IPS-NIHi11 (cell line): ENCODE measurements at regions not wholly inside any gene's neighbourhood (a gene's known extent, or its start where the extent isn't known, plus 50 kb on each side); places are given as distances from the start of the nearest gene placed in this dataset.

ENCODE experiments used
- DNase-seq: peaks from one replicate; pipeline ENCODE4 v3.0.0; 2012; ENCODE audit warnings: mixed read lengths, low spot score

DNA sequence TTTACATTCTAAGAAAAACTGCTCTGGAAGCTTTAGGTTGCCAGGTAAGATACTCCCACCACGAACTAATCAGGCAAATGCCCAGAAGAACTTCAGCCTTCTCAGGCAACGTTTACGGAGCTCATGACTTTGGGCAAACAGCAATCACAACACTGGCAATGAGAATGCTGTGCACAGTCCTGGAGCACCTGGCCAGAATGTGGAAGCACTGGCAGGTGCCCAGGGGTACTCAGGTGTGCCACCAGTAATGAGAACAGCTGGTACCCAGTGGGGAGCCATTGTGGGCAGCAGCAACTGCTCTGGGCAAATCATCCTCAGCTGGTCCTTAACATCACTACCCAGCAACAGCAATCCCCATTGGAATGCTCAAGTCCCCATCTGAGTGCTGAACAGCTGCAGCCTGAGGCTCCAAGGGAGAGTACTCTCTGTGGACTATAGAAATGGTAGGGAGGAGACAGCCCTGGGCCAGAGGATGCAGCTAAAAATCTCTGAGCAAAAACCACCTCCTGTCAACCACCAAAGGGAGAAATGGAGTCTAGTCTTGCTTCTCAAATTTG is 210.0 kb downstream of the FOXO1 start:
- DNase-seq, result no peak

DNA sequence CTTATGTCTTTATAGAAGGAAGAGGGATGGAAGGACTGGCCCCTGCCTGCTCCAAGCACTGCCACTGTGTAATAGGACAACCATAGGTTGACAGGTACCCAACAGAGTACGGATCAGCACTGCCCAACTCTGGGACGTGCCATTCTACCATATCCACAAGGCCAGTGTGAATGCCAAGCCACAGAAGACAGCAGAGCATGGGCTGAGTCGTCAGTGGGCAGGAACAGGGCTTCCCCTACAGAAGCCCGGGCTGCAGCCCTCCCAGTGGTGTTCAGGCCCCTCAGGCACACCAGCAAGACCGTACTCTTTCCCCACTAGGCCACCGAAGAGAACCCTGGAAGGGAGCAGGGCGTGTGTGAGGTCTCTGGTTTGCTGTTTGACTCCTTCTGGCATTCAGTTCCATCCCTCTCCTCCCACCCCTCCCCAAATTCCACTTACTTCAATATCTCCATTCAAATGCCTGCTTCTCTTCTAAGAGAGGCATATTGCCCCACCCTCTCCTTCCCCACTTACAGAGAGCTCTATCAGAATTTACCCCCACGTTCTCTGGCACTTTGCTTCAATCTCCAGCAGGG is 209.4 kb downstream of the FOXO1 start:
- no peak for DNase-seq

DNA sequence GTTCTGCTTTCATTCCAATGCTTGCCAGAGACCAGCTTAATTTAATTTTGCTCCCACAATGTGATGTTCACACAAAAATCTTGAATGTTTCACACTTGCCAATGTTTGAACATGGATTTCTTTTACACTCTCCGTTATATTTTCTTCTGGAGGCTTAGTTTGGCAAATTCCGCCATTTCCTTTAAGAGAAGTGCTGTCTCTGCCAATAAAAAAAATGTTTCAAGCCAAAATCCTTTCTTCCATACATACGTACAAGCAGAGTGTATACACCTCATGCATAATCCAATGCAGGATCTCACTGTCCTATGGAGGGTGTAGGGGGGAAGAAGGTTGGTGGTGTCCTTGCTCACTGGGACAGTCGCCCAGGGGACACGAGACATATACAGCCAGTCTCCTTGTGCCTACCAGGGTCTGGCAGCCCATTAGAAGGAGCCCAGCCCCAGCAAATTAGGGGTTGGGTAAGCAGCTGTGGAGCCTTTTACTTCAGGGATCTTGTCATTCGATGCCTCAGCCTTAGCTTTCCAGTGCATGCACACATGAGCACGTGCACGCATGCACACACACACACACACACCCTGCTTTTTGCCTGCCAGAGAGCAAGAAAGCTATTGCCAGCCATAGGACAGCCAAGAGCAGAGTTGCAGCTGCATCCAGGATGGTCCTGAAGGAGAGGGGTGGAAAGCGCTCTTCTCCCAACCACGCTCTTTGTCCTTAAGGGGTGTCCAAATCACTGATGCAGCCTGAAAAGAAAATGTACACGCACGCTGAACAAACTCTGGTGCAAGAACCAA is 208.3 kb downstream of the FOXO1 start:
- DNase-seq, result no peak

DNA sequence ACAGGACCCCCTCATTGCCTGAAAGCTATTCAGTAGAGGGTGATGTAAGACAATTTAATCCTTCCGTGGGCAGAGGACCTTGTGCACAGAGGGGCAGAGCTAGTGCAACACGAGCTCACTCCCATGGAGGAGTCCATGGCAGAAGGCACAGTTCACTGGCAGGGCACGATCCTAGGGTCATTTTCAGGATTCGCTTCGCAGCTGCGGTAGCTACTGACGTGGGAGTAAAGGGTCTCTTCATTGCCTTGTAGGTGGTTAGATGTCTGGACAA is 207.8 kb downstream of the FOXO1 start:
- DNase-seq, result no peak

DNA sequence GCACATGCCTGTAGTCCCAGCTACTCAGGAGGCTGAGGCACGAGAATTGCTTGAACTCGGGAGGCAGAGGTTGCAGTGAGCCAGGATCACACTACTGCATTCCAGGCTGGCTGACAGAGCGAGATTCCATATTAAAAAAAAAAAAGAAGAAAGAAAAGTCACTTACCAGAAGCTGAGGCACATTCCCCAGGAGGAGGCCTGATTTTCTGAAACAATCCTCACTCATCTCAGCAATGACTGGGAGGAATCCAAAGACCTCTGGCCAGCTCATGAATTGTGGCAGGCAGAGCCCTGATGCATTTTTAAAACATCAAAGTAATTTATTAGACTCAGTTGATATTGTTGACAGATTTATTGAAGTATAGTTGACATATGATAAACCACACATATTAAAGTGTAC is 206.3 kb downstream of the FOXO1 start:
- no peak for DNase-seq

DNA sequence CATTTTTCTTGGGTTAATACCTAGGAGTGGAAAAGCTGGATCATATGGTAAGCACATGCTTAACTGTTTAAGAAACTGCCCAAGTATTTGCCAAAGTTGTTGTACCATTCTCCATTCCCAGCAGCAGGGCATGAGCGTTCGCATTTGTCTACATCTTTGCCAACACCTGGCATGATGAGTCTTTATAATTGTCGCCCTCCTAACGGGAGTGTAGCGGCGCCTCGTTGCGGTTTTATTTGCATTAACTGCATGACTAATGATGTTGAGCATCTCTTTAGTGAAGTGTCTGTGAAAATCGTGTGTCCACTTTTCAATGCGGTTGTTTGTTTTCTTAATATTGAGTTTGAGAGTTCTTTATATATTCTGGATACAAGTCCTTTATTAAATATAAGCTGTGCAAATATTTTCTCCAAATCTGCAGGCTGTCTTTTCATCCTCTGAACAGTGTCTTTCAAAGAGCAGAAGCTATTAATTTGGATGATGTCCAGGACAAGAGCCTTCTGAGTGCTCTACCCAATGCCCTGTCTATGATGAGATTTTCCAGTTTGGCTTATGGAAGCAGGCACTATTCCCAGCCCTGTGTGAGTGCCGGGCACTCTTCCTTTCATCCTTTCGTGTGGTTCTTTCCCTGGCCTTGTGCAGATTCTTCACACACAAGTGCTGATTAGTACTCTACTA is 202.0 kb downstream of the FOXO1 start:
- DNase-seq, result no peak

DNA sequence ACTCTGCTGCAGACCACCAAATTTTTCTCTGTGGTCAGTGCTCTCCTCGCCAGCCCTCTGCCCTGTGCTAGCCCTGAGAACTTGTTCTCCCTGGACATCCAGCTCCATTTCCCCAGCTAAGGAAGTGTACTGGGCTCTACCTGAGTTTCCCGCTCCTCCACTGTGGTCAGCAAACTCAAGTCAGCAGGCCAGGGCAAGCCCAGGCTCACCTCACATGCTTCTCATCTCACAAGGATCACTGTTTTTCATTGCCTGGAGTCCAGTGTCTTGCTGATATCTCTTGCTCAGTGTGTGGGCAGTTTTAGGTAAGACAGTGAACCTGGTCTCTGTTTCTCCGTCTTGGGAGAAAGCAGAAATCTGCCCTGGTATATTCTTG is 201.4 kb downstream of the FOXO1 start:
- no peak for DNase-seq

DNA sequence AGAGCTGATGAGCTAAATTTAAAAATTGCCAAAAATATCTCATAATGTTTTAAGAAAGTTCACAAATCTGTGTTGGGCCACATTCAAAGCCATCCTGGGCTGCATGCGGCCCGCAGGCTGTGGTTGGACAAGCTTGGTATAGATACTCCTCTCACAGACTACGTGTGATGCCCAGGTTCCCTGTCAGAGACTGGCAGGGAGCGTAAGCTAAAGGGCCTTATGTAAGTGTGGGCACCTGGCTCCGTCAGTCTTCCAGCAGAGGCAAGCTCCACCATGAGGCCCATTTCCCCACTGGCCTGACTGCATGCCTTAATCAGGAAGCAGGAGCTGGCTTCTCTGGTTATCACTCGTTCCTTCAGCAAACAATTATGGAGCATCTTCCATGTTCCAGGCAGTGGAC is 200.2 kb downstream of the FOXO1 start:
- no peak for DNase-seq

DNA sequence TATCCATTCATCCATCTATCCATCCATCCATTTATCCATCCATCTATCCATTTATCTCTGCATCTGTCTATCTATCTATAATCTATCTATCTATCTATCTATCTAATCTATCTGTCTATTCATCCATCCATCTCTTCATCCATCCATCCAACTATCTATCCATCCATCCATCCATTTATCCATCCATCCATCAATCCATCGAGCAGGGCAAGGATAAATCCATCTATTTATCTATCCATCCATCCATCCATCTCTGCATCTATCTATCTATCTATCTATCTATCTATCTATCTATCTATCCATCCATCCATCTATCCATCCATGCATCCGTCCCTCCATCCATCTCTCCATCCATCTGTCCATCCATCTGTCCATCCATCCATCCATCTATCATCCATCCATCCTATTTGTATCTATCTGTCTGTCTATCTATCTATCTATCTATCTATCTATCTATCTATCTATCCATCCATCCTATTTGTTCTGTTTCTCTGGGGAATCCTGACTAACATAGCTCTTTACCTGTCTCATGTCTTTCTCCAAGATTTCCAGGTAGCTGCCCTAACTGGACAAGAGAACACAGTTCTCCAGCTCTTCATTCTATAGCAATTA is 198.1 kb downstream of the FOXO1 start:
- no peak for DNase-seq

DNA sequence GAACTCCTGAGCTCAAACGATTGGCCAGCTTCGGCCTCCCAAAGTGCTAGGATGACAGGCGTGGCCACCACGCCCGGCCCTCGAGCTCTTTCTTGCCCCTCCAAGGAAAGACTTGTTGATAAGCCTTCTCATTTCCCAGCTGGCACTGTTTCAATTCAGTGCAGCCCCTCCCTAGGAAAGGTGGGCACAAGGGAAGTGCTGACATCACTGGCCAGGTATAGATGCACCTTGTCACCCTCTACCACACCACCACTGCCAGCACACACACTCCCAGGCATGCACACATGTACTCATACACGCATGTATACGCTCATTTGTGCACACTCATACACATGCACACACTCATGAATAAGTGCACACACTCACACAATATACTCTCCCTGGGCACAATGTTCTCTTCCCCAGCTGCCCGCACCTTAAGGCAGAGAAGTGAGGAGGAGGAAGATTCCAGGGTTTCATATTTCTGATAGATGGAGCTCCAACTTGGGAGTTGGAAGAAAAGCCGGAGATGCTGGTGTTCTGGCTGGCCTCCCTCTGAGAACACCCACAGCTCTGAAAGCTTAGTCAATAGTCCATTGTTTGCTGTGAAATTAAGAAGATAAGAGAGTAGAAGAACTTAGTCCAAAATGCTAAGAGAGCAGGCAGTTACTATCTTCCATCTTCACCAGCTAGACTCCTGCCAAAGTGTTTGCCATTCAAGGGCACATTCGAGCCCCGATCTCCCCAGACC is 196.7 kb downstream of the FOXO1 start:
- no peak for DNase-seq

DNA sequence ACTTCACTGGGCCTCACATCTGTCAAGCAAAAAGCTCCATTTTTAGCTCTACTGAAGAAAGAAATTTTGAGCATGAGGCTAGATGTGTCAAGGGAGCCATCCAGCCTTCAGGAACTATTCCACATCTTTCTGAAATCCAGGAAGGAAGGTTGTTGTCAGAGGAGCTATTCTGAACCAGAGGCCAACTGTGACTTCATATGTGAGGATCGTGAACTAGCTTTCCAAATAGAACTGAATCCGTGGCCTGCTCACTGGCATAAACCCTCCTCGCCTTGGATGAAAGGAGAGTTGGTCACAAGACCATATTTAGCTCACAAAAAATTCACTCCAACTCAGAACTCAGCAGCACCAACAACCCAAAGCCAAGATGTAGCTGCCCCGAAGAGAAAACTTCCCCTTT is 195.8 kb downstream of the FOXO1 start:
- DNase-seq, result no peak

DNA sequence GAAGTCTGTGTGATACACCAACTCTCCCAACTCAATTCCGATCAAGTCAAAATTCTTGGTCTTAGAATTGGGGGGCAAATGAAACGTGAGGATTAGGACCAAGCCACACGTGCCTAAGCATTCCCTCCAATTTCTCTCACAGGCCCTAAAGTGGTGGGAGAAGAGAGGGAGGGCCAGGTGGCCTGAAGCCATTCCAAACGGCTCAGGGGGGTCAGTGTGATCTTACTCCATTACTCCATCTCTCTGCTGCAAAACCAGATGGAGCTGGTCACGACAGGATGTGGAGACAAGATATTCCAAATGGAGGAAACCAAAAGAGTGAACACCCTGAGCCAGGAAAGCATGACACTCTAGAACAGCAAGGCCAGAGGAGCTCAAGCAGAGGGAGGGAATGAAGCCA is 195.4 kb downstream of the FOXO1 start:
- DNase-seq, result no peak

DNA sequence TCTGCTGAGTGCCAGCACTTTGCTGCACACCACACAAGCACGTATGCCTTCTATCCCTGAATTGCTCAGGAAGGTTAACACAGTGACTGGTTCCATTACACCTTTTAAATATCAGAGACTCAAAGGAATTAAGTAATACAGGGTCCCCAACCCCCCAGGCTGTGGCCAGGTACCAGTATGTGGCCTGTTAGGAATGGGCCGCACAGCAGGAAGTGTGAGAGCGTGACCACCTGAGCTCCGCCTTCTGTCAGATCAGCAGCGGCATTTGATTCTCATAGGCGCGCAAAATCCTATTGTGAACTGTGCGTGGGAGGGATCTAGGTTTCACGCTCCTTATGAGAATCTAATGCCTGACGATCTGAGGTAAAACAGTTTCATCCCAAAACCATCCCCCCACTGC is 194.5 kb downstream of the FOXO1 start:
- no peak for DNase-seq

DNA sequence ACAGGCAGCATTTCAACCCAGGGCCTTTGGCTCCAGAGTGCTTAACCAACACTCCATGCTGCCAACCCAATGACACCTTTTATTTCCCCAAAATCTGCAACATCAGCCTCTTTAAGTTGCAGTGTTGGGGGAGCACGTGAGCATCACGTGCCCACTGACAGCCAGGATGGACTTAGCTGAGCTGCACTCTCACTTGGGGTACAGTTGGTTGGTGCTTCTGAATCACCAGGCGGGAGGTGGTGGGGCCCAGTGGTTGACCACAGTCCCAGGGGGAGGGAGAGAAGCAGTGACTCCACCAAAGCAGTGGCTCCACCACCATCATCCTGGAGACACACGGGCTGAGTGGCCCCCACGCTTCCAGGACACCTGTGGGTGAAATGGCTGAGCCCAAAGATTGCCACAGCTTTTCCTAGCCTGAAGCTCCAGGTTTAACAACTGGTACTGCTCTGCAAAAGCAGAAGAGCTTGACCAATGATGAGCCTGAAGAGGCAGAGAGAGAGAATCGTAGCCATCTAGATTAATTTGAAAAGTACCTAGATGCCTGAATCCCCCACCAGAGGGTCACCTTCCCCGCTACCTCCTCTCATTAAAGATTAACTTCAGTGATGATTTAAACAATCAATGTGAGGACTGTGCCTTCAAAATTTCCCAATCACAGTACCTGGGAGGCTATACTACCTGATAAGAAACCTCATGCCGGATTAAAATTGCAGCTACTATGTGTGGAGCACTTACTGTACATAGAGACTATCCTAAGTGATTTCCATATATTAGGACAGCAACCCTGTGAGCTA is 193.8 kb downstream of the FOXO1 start:
- no peak for DNase-seq

DNA sequence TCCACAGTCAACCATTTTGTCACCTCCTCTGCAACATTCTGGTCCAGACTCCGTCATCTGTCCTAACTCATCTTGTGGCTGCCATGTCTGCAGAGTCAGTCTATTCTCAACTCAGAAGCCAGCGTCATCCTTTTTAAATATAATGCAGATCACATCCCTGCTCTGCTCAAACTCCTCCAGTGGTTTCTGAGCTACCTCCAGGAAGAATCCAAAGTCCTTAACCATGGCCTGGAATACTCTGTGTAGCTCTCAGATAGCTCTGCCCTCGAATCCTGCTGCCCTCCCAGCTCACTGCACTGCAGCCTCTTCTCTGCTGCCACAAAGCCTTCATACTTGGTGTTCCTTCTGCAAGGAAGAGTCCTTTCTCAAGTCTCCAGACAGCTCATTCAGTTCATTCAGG is 190.8 kb downstream of the FOXO1 start:
- no peak for DNase-seq

DNA sequence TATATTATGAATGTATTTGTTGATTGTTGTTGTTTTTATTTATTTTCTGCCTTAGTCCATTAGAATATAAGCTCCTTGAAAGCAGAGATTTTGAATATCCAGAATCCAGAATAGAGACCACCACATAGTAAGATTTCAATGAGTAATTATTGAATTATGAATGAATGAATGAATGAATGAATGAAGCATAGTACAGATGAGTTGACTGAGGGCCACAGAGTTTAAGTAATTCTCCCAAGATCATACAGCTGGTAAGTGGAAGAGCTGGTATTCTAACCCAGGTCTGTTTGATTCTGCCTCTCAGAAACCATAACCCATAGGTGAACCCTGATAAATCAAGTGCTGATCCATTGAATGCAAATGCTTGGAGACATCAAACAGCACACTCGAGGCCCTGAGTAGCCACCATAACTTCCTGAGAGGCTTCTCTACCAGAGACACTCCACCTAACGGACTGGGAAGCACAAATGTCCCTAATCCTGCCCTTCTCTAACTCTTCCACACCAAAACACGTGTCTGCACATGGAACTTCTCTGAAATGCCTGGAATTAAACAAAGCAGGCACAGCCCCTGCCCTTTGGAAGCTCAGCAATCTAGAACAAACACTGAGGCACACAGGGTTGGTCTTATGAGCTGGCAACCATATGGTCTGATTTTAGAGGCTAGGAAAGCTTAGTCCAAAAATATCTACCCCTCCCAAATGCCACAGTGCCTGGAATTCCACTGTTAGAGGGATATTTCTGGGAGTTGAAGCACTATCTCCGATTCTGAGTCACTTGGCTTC is 190.1 kb downstream of the FOXO1 start:
- DNase-seq, result no peak

DNA sequence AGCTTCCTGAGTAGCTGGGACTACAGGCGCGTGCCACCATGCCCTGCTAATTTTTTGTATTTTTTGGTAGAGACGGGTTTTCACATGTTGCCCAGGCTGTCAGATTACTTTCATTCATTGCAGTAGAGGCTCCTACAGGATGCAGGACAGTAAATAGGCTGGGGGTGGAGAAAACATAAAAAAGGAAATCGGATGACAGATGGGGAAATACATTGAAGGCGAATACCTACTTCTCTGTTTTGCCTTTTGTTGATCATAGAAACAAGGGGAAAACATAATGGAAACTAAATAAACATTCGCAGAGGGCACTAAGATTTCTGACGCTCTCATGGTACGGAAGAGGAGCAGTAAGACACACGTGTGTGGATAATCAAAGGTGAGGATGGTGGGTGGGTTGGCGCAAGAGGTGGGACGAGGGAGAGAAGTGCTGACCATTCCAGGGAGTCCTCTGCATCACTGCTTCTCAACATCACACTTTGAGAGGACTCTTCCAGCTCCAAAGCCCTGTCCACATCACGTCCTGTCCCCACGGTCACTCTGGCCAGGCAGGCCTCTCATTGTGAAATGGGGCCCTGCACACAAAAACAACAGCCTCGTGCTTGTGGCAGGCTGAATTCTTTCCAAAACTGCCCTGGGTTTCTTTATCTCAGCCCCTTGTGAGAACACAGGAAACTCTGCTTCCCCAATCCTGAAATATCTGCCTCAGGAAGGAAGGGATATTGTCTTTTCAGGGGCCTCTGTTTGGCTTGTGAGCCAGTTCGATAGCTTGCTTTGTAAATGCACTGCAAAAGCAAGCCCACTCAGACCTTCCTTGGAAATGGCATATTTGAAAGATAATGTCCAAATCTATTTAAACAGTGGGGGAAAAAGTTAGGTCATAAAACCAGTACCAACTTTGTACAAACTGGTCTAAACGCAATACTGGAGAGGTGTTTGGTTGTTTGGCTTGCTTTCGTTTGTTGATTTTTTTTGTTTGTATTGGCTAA is 188.5 kb downstream of the FOXO1 start:
- DNase-seq, result no peak

DNA sequence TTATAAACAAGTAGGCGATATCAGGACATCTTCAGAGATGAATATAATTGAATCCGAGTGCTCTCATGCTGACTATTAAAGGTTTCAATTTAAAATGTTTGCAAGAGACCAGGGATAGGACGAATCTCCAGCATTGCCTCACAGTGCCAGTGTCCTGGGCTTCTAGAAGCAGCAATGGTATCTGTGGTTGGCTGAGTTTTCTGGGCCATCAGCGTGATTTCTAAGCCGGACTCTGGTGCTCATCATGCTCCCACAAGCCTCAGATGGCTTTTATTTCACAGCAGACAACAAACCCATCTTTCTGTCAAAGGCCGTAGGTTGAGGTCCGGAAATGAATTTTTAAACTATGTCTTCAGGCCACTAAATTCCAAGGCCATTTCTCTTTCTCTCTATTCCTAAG is 187.7 kb downstream of the FOXO1 start:
- DNase-seq, result no peak

DNA sequence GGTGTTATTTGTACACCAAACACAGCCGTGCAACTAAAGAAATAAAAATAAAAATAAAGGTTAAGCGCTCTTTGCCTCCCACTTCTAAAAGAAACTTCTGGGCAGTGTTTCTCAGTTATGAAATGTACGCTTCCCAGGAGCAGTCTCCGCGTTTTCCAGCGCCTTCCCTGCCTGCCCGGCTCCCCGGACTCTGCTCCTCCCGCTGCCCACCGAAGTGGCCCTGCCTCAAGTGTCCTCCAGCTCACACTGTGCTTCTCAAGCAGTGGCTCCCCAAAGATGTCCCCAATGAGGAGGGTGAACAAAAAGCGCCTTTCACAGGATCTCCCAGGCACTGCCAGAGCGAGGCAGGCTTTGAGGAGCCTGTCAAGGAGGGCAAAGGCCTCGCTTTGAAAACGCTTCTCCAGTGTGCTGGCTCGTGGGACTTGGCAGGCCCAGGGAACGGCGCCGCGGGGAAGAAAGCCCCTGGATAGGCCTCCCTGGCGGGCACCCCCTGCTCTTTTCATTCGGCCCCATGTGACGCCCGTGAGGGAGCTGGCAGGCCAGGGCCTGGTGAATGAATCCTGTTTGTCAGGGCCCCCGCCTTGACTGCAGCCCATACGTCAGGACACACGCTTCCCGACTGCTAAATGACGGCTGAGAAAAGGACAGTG is 187.1 kb downstream of the FOXO1 start:
- no peak for DNase-seq
